AG20443 (cell line): ENCODE measurements at regions not wholly inside any gene's neighbourhood (a gene's known extent, or its start where the extent isn't known, plus 50 kb on each side); places are given as distances from the start of the nearest gene placed in this dataset.
A peak's percentile ranks its signal among the peaks of the same experiment; 100 is the strongest.

ENCODE experiments used
- DNase-seq: peaks from one replicate; pipeline ENCODE4 v3.0.0; 2012; ENCODE audit warnings: low spot score, mixed read lengths

DNA sequence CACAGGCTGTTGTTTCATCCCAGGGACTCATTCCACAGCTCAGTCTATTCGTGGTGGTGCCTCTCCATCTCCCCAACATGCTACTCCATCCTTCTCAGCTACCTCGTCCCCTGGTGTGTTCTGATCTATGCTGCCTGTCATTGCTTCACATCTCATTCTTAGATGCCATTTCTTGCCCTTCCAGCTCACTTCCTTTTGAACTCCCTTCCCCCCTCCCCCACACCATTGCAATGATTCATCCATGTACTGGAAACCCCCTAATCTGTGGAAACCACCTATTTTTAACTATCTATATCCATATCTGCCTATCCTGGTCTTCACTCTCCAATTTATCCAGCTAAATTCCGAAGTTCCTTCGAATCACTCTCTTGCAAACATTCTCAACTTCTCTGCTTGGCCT, 65.7 kb upstream of the PARD3B start:
- DNase-seq, result no peak

DNA sequence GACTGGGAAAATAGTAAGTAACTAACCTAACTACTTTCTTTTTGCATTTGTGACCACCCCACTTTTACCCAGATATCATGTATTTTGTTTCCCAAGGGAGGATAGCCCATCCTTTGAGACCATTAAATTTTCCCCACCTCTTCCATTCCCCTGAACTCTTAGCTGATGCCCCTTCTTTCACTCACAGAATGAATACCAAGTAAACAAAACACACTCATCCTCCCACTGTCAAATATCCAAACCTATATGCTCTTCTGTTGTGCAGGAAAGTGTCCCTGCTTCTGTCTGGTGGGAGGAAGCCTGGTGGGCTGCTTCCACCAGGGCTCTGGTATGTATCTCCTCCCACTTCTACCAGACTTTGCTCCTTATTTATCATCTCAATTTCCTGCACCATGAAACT, 64.6 kb upstream of the PARD3B start:
- no peak for DNase-seq

DNA sequence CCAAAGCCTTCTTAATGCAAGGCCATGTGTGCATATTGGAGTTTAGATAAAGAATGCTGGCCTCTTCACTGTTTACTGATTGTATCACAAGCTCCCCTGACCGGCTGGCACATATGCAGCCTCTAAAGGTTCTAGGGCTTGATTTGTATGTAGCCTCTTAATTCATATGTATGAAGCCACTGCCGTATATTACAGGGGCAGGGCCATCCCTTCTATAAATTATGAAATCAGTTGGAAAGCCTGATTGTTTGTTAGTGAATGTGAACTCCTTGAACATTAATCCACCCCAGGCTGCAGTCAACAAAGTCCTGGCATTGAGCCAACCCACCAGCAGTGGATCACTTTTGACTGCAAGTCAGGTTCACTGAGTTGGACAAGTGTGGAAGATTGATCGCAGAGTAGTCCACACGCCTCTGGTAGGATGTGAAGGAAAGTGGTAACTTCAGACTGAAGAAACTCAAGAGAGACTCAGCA, 61.6 kb upstream of the PARD3B start:
- no peak for DNase-seq

DNA sequence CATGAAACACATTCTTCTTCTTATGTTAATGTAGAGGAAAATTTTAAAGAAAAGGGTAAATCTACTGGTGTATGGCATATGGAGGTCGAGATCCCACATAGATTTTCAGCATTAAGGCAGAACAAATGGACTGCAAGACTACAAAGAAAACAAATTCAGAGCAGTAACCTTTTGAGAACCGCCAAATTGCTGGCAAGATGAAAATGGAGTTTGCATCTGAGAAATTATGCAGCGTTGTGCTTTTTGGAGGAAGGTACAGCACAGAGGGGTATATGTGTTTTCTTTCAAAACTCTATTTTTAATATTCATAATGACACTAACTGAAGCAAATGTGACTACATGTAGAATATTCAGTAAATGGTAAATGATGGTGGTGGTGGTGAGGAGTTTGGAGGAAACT, 59.0 kb upstream of the PARD3B start:
- DNase-seq, result no peak

DNA sequence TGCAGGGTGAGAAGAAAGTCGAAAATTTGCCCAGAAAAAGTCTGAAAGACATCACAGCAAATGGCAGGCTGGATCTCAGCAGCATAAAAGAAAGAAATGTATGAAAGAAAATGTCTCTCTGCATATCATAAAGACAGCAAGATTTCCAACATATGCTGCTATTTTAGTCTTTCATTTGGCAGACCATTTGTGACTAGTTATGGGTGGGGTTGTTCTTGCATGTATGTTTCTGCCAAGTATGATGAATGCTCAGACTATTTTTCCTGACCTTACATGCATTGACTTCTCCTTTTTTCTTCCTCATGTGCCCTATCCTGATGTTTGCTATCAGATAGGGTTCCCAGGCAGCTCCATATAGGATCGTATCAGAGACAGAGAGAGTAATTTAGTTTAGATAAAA, 58.5 kb upstream of the PARD3B start:
- peak; percentile 36 for DNase-seq

DNA sequence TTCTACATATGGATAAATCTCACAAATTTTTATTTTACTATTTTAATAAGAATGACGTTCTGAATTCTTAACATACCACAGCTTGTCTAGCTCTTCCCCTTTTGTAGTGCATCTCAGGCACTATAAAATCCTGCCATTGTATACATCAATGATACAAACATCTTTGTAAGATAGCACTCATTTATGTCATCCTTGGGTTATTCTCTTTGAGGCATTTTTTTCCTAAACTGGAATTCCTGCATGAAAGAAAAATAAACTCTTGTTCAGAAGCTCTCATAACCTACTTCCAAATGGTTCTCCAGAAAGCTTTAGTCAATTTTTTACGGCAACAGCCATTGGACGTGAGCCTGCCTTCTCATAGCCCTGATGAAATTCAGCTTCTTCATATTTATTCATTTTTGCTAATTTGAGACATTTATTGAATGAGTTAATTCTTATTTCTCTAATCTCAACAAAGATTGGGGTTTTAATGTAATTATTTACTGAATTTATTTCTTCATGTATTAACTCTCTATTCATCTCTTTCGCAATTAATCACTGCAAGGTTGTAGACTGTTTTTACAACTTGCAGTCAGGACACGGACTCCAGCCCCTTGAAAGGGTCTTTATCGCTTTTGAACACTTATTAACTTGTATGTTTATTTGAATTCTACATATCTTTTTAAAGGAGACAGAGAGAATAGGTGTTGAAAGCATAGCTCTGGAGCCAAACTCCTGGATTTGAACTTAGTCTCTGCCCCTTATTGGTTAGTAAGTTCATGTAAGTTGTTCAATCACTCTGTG, 57.6 kb upstream of the PARD3B start:
- DNase-seq, result no peak

DNA sequence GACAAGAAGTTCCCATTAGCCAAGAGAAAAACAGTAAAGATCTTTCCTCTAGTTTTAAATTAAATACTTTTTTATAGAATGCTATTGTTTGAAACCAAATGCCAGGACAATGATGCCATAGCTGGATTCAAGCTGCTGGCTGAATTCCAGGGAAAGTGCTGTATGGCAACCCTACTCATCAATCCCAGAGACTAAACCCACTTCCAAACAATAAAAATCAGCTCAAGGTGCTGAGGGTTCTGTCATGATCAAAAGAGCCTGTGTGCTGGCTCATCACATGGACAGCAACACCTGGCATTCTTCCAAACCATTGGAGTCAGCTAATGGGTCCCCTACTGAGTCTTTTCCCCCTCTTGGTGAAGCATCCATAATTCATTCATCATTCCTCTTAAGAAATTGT, 53.7 kb upstream of the PARD3B start:
- DNase-seq, result no peak

DNA sequence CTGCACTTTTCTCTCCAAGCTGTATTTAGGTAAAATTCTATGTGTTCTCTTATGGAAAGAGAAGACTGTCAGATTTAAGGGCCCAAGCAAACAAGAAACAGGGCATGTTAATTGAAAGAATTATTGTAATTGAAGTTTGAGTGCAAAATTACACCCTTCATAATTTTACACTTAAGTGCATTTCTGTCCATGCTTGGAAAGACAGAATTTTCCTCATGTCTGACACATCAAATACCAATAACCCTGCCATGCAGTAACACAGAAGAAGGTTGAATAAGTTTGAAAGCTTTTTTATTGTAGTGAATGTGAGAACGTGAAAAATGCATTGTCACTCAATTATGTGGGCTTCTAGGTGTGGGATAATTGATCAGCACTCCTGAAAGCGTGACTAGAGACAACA, 52.9 kb upstream of the PARD3B start:
- DNase-seq, result no peak

DNA sequence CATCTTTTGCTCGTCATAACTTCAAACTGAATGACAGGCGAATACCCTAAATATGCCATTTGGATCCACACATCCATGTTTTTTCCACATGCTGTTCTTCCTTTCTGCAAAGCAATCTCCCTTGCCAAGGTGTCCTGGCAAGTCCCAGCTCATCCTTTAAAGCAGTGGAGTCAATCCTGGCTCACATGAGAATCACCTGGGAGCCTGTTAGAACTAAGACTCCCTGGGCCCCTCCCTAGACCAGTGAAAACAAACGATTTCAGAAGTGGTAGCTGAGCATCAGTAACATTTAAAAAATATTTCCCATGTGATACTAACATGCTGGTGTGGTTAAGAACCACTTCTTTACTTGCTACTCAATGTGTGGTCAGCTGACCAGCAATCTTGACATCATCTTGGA, 50.6 kb upstream of the PARD3B start:
- no peak for DNase-seq

DNA sequence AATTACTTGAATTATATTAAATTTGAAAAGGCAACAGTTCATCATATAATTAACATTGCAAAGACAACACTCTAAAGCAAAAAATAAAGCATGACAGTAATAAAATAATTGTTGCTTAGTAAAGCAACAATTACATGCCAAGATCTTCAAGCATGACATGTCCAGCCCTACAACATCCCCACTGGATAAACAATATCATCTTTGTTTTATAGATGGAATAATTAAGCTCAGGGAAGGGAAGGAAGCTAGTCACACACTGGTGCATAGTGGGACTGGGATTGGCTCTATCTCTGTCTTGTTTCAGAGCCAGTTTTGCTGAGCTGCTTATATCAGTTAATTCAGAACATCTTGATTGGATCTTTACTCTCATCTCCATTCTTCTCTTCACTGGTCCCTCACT, 49.9 kb upstream of the PARD3B start:
- DNase-seq, result no peak
